CD4-positive, alpha-beta T cell treated with Interleukin-1 beta for 1 hour (primary cell): ENCODE measurements at regions not wholly inside any gene's neighbourhood (a gene's known extent, or its start where the extent isn't known, plus 50 kb on each side); places are given as distances from the start of the nearest gene placed in this dataset.

Source experiments
- DNase-seq, 2 donors: peaks; one replicate each; pipeline ENCODE4 v3.0.0-alpha.2; 2020 to 2022

DNA sequence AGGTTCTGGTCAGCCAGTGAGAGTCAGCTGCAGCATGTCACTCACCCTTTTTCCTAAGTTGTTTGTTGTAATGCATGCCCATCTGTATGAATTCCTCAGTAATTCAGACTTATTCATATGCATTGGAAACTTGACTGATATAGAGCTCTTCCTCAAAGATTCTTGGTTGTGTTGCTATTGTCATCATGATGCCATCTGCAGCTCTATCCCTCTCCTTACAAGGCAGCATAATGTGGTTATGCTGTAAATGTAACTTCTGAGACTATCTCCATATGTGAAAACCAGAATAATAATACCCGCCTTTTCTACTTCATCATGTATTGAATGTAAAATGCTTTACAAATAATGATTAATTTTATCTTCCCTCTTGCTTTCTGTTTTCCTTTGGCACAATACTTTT lies 252.6 kb upstream of the MTPN start:
- DNase-seq = no peak

DNA sequence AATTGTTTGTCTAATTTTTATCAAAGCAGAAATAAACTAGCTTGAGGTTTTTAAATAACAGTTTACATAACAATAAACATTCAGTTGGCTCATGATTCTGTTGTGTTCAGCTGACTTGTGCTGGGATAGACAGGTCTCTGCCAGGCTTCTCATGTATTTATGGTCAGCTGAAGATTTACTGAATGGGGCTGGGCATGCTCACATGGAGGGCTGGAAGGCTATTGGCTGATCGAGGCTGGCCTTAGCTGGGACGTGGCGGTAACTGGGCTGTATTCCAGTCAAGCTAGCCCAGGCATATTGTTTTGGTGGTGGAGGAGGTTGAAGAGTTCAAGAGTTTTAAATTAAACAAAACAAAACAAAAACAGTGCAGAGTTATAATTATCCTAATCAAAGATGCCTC lies 251.0 kb upstream of the MTPN start:
- no peak for DNase-seq

DNA sequence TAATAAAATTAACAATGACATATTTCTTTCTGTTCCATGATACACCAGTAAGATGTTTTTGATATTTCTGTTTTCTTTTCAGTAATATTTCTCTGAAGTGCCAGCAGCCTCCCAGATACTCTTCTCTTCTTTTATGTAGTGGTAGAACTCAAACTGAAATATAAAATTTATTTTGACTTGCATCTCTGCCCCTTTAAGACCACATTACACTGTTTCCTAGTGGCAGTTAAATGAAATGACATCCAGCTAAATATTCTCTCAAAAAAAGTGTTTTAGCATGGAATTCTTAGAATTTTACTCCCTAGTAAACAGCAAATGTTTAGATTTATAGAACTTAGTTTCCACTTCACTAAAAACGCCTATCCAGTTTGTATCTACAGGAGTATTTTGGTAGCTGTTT lies 237.2 kb upstream of the MTPN start:
- DNase-seq = no peak

DNA sequence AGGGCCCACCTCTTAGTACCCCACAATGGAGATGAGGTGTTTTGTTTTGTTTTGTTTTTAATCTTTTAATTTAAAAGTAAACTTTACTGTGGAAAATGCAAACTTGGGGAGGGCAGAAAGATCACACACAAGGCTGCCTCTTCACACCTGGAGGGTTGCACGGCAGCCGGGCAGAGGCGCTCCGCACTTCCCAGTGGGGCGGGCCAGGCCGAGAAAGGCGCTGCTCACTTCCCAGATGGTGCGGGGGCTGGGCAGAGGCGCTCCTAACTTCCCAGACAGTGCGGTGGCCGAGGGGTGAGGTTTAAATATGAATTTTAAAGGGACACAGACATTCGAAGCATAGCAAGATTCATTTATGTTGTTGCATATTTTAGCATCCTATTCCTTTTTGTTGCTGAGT lies 235.9 kb upstream of the MTPN start:
- no peak for DNase-seq

GRCh38 chr7:136210664-136211063 lies 233.5 kb upstream of the MTPN start:
- DNase-seq = no peak

DNA sequence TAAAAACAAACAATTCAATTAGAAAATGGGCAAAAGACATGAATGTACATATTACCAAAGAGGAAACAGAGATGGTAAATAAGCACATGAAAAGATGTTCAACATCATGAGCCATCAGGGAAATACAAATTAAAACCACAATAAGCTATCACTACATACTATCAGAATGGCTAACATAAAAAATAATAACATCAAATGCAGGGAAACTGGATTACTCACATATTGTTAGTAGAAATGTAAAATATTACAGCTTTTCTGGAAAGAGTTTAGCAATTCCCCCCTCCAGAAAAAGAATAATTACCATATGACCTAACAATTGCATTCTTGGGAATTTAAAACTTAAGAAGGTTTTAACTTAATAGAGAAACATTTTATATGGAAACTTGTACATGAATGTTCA lies 232.9 kb upstream of the MTPN start:
- no peak for DNase-seq

DNA sequence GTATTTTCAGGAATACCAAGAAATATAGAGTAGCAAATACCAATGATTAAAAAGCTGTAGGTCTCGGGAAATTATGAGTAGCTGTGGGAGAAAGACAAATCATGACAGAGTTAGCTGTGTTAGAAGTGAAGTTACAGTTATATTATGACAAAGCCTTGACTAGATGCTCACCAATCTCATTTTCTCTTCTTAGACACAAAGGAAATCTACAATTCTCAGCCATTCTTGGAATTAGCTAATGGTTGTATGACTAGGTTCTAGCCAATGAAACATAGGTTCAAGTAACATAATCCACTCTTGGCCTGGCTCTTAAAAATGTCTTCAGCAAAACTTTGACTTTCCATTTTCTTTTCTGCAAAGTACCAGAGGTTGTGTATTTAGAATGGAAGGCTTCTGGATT lies 228.8 kb upstream of the MTPN start:
- DNase-seq = no peak

DNA sequence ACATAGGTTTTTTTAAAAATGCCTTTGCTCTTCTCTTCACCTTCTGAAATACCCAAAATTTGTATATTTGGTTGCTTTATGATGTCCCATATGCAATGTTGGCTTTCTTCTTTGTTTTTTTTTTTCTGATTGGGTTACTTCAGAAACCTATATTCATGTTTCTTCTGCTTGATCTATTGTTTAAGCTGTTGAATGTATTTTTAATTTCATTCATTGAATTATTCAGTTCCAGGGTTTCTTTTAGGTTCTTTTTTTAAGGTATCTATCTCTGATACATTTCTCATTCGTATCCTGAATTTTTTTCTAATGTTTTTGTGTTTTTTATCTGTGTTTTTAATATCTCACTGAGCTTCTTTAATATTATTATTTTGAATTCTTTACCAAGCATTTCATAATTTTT lies 221.0 kb upstream of the MTPN start:
- DNase-seq = no peak

GRCh38 chr7:136194878-136195277 lies 217.7 kb upstream of the MTPN start:
- no peak for DNase-seq

DNA sequence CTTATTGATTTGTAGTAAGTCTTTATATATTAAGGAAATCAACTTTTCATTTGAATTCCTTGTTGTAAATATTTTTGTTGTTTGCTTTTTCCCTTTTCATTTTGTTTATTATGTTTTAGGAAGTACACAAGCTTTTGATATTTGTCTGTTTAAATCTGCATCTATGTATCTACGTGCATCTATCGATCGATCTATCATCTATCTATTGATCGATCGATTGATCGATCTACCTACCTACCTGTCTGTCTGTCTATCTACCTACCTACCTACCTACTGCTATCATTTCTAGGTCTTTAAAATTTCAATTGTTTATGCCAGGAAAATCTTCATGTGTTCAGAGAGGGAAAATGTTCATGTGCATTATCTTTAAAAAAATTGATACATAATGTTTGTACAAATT lies 216.8 kb upstream of the MTPN start:
- no peak for DNase-seq

GRCh38 chr7:136189506-136189998 lies 212.4 kb upstream of the MTPN start:
- no peak for DNase-seq

DNA sequence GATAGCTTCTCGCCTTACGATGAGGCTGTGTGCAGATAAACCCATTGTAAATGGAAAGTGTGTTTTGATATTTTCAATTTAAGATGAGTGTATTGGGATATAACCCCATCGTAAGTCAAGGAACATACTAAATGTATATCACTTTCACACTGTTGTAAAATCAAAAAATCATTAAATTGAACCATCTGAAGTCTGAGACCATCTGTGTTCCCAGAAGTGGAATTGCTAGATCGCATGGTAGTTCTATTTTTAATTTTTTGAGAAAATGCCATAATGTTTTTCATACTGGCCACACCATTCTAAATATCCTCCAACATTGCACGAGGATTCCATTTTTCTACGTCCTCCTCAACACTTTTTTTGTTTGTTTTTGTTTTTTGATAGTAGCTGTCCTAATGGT lies 209.1 kb upstream of the MTPN start:
- DNase-seq = no peak

GRCh38 chr7:136184719-136185118 lies 207.6 kb upstream of the MTPN start:
- DNase-seq = no peak

DNA sequence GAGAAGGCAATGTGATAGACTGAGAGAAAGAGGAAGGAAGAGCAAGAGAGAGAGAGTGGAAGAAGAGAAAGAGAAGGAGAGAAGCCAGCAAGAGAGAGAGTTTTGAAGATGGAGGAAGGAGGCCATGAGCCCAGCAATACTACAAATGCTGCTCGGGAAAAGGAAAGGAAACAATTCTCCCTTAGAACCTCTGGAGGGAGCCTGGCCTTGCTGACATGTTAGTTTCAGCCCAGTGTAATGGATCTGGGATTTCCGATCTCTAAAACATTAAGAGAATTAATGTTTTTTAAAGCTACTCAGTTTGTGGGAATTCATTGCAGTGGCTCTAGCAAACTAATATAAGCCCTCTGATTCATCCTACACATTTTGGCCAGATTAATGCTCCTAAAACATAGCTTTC lies 206.8 kb upstream of the MTPN start:
- DNase-seq = no peak

DNA sequence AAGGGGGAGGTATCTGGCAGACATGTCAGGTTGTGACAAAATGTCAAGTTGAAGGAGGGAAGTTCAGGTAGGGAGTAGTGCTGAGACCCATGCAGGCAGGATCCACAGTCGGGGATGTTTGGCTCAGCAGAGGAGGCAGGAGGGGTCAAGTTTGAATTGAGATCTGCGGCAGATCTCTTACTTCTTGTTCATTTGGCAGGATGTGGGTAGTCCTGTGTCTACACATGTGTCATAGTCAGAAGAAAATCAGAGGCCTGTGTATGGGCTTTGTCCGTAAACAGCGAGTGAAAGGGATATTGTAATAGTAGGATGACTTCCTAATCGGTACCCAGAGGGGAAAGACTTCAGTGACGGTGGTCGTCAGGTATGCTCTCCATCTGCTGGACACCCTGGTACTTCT lies 203.8 kb upstream of the MTPN start:
- DNase-seq = no peak

- DNase-seq = no peak
Observed at GRCh38 chr7:136179851-136180721, 202.9 kb upstream of the MTPN start.

DNA sequence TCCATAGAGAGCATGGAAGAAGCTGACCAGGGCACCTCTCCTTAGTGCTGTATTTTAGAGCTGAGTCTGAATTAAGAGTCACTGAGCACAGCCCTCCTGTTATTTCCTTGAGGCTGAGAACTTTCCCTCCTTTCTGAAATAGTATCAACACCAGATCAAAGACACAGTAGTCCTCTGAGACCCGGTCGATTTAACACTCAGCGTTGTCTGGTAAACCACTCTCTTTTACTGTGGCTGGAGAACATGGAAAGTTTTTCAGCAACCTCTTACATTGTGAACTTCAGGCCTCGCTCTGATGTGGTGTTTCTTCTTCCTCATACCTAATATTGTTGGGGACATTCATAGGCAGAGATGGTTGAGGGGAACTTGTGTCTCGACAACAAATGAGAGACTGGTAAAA lies 202.0 kb upstream of the MTPN start:
- no peak for DNase-seq

DNA sequence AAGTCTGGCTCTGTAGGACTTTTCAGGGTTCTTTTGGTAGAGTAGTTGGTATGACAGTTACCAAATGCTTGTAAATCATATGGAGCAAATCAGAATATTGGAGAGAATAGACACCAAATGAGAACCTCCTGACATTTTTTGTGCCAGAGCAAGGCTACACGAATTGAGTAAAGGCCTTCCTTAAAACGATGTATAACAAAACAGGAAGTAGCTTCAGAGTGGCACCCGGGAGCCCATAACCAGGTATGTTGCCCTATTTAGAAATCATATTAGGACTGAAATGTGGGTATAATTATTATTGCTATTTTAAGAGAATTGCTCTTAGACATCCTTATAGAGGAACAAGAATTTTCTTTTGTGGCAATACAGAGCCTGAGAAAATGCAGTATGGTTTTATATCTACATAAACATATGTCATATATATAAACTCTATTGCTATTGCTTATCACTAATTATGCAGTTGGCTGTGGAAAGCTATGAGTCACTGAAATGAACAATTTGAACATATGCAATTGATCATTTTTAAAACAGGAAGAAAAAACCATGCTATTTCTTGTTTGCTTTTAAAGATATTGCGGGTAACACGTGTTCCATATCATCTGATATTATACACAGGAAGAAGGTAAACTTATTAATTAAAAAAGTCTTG lies 197.4 kb upstream of the MTPN start:
- no peak for DNase-seq

DNA sequence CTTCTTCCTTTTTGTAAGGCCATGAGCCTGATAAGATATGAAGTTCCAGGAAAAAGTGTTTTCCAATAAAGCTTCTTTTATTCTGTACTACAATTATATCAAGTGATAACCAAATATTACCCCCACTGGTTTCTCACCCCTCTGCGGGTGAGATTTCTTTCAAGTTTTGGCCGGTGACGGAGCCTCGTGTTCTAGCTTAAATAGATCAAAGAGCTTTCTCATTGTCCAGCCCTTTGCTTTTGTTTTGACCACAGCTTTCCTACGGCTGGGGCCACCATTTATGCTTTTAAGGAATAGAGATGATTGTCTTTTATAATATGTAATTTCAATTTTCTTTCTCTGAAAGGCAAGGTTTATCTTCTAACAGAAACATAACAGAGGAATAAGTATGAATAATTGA lies 196.7 kb upstream of the MTPN start:
- no peak for DNase-seq

- DNase-seq = no peak
Observed at GRCh38 chr7:136171233-136171632, 194.1 kb upstream of the MTPN start.

- no peak for DNase-seq
Observed at GRCh38 chr7:136168821-136169220, 191.7 kb upstream of the MTPN start.

DNA sequence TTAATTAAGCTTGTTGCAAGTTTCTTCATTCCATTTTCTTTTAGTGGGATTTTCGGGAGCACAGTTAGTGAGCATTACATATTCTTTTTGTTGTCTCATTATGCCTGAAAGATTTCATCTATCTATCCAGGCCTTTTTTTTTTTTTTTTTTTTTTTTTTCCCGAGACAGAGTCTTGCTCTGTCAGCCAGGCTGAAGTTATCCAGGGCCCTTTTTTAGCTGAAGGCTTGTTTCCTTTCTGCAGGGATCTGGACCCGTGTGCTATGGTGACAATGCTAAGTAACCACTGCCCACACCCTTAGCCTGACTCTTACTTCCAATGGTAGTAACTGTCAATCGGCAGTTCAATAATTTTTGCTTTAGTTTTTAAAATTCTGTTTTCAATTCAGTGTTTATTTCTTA lies 190.8 kb upstream of the MTPN start:
- DNase-seq = no peak

DNA sequence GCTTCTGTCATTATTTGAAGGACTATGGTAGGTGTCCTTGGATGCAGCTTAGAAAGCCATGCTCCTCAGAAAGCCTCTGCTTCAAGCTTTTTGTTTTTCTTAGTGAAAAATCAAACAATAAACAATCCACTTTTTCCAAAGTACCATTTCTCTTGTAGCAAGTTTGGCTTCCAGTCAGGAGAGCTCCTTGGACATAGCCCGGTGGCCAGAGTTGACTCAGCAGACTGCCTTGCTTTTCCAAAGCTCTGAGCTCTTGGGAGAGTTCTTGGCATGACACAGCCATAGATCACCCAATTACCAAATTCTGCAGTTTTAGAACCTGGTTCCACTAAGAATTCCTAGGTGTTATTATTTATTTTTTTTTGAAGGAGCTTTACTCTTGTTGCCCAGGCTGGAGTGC lies 189.4 kb upstream of the MTPN start:
- no peak for DNase-seq

GRCh38 chr7:136163340-136163801 lies 186.2 kb upstream of the MTPN start:
- no peak for DNase-seq

- DNase-seq = no peak
Observed at GRCh38 chr7:136150311-136150710, 173.2 kb upstream of the MTPN start.
